Endodermal cell (in vitro differentiated cells): ENCODE measurements at regions not wholly inside any gene's neighbourhood (a gene's known extent, or its start where the extent isn't known, plus 50 kb on each side); places are given as distances from the start of the nearest gene placed in this dataset.

ENCODE experiments used
- DNase-seq: peaks from one replicate; pipeline ENCODE4 v3.0.0-alpha.2; 2017
- H3K27ac ChIP-seq: 2 replicates; pipeline ENCODE4 v1.5.1; 2013; ENCODE audit warnings: mild to moderate bottlenecking, low read depth, low read length, moderate library complexity
- H3K27me3 ChIP-seq: 2 replicates; pipeline ENCODE4 v1.6.1; 2013; ENCODE audit warnings: mild to moderate bottlenecking, low read length, moderate library complexity; ENCODE audit not compliant: insufficient read depth, control insufficient read depth, poor library complexity, severe bottlenecking
- H3K36me3 ChIP-seq: 2 replicates; pipeline ENCODE4 v1.7.0; 2013; ENCODE audit warnings: mild to moderate bottlenecking, low read length, moderate library complexity; ENCODE audit not compliant: control insufficient read depth, insufficient read depth
- H3K4me1 ChIP-seq: one replicate; pipeline ENCODE4 v1.7.0; 2013; ENCODE audit warnings: low read length; ENCODE audit not compliant: control insufficient read depth, insufficient read depth
- H3K4me3 ChIP-seq: 2 replicates; pipeline ENCODE4 v1.5.1; 2013; ENCODE audit warnings: mild to moderate bottlenecking, low read length, moderate library complexity
- H3K9ac ChIP-seq: 2 replicates; pipeline ENCODE4 v1.6.1; 2013; ENCODE audit warnings: mild to moderate bottlenecking, low read length, moderate library complexity; ENCODE audit not compliant: poor library complexity, severe bottlenecking; ENCODE audit errors: extremely low read depth
- H3K9me3 ChIP-seq: 2 replicates; pipeline ENCODE4 v1.6.1; 2013; ENCODE audit warnings: mild to moderate bottlenecking, low read length, moderate library complexity; ENCODE audit not compliant: control insufficient read depth
- H3K27ac Mint-ChIP-seq: 2 replicates; pipeline ENCODE4 v1.8.0; 2020; ENCODE audit warnings: mixed read lengths
- H3K27me3 Mint-ChIP-seq: 2 replicates; pipeline ENCODE4 v1.8.0; 2021; ENCODE audit warnings: mild to moderate bottlenecking, mixed read lengths; ENCODE audit not compliant: insufficient read depth
- H3K36me3 Mint-ChIP-seq: 2 replicates; pipeline ENCODE4 v1.8.0; 2020; ENCODE audit warnings: low read depth, mixed read lengths
- H3K4me1 Mint-ChIP-seq: 2 replicates; pipeline ENCODE4 v1.8.0; 2020; ENCODE audit warnings: mixed read lengths
- H3K4me3 Mint-ChIP-seq: 2 replicates; pipeline ENCODE4 v1.8.0; 2020; ENCODE audit warnings: mild to moderate bottlenecking, moderate library complexity, mixed read lengths
- H3K9me3 Mint-ChIP-seq: 2 replicates; pipeline ENCODE4 v1.8.0; 2020; ENCODE audit warnings: mild to moderate bottlenecking, mixed read lengths
- CTCF ChIP-seq: fragments of 200-600 bp; sonication (generic); conservative IDR thresholded peaks from 2 replicates; pipeline ENCODE4 v1.5.0; 2021; ENCODE audit warnings: antibody characterized with exemption, mild to moderate bottlenecking
- WGBS, 2 experiments: methylation state at CpG; one replicate each; pipeline versions ENCODE4 v1.1.5 to v1.1.7; 2013; ENCODE audit warnings: missing lambda C conversion rate in 2 of 2, mixed read lengths in 1 of 2; ENCODE audit not compliant: insufficient coverage in 1 of 2, insufficient read length in 1 of 2; 5-methylcytosine and 5-hydroxymethylcytosine counted together

GRCh38 chr11:13881226-13881905 is 81.2 kb upstream of the SPON1 start:
- Mint-ChIP-seq H3K4me3 (no peak overlapping the region), H3K36me3 (no peaks in the 10 kb centered on the region), H3K4me1 (no peaks in the 10 kb centered on the region), H3K9me3 (no peaks in the 10 kb centered on the region), H3K27ac (no peak overlapping the region), H3K27me3 (no peaks in the 10 kb centered on the region)
- Histone ChIP-seq H3K27me3 (no peaks in the 10 kb centered on the region), H3K4me3 (no peak overlapping the region), H3K36me3 (no peaks in the 10 kb centered on the region), H3K27ac (no peak overlapping the region), H3K9me3 (no peaks in the 10 kb centered on the region), H3K9ac (no peak overlapping the region), H3K4me1 (no peaks in the 10 kb centered on the region)
- DNase-seq: no peak
- 86 to 88% methylated on average over 9 to 10 of the region's 10 CpGs for WGBS, 2 experiments
- TF ChIP-seq CTCF: no peak

GRCh38 chr11:13883042-13883441 is 79.5 kb upstream of the SPON1 start:
- DNase-seq: no peak
- Histone ChIP-seq H3K4me3 (no peak overlapping the region), H3K9me3 (no peaks in the 10 kb centered on the region), H3K36me3 (no peaks in the 10 kb centered on the region), H3K27ac (no peak overlapping the region), H3K4me1 (no peaks in the 10 kb centered on the region), H3K9ac (no peak overlapping the region), H3K27me3 (no peaks in the 10 kb centered on the region)
- Mint-ChIP-seq H3K4me3 (no peak overlapping the region), H3K27me3 (no peaks in the 10 kb centered on the region), H3K4me1 (no peaks in the 10 kb centered on the region), H3K9me3 (no peaks in the 10 kb centered on the region), H3K27ac (no peak overlapping the region), H3K36me3 (no peaks in the 10 kb centered on the region)
- WGBS, 2 experiments: 83 to 88% methylated on average over 4 of the region's 4 CpGs
- no peak for TF ChIP-seq CTCF

- no peak for DNase-seq
- no peaks in the 10 kb centered on the region for H3K9me3 ChIP-seq
Measured at GRCh38 chr11:13883589-13883988, 78.9 kb upstream of the SPON1 start.

More at GRCh38 chr11:13883589-13883988, 78.9 kb upstream of the SPON1 start:
- H3K4me1 ChIP-seq: no peaks in the 10 kb centered on the region
- no peaks in the 10 kb centered on the region for H3K27me3 Mint-ChIP-seq
- no peak overlapping the region for H3K9ac ChIP-seq
- TF ChIP-seq CTCF: no peak
- no peak overlapping the region for H3K4me3 Mint-ChIP-seq
- H3K9me3 Mint-ChIP-seq: no peaks in the 10 kb centered on the region
- H3K27ac ChIP-seq: no peak overlapping the region
- no peak overlapping the region for H3K27ac Mint-ChIP-seq
- H3K36me3 ChIP-seq: no peaks in the 10 kb centered on the region
- H3K27me3 ChIP-seq: no peaks in the 10 kb centered on the region
- H3K36me3 Mint-ChIP-seq: no peaks in the 10 kb centered on the region
- WGBS, 2 experiments: 92 to 97% methylated on average over 4 to 6 of the region's 6 CpGs
- no peaks in the 10 kb centered on the region for H3K4me1 Mint-ChIP-seq
- no peak overlapping the region for H3K4me3 ChIP-seq
